ENCODE measurements at regions not wholly inside any gene's neighbourhood (a gene's known extent, or its start where the extent isn't known, plus 50 kb on each side); places are given as distances from the start of the nearest gene placed in this dataset.

DNA sequence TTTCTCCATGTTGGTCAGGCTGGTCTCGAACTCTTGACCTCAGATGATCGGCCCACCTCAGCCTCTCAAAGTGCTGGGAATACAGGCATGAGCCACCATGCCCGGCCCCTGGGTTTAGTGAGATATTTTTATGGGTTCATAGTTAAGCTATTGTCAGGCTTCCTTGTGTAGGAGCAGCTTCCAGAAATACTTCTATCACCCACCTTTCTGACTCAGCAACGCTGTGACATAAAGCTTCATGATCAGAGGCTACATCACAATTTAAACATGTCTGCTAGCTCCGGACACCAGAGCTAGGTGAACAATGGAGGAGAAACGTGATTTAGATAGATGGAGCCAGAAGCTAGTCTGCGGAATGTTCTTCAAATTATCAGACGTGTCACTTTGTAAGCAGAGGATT, 295.8 kb upstream of the LYZL1 start:
- TF ChIP-seq, protein P1, sequence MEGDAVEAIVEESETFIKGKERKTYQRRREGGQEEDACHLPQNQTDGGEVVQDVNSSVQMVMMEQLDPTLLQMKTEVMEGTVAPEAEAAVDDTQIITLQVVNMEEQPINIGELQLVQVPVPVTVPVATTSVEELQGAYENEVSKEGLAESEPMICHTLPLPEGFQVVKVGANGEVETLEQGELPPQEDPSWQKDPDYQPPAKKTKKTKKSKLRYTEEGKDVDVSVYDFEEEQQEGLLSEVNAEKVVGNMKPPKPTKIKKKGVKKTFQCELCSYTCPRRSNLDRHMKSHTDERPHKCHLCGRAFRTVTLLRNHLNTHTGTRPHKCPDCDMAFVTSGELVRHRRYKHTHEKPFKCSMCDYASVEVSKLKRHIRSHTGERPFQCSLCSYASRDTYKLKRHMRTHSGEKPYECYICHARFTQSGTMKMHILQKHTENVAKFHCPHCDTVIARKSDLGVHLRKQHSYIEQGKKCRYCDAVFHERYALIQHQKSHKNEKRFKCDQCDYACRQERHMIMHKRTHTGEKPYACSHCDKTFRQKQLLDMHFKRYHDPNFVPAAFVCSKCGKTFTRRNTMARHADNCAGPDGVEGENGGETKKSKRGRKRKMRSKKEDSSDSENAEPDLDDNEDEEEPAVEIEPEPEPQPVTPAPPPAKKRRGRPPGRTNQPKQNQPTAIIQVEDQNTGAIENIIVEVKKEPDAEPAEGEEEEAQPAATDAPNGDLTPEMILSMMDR (IDR thresholded peaks at IDR 0.05), result no peak
- no peak for TF ChIP-seq POLR2A (IDR thresholded peaks at IDR 0.05)

Measured in heart left ventricle (tissue), 13 donors.